ENCODE measurements at regions not wholly inside any gene's neighbourhood (a gene's known extent, or its start where the extent isn't known, plus 50 kb on each side); places are given as distances from the start of the nearest gene placed in this dataset.
"Not testable (repeated sequence)": the region's sequence is repeated elsewhere in the genome, so short reads cannot be mapped to it uniquely, and the experiment has no call there.

DNA sequence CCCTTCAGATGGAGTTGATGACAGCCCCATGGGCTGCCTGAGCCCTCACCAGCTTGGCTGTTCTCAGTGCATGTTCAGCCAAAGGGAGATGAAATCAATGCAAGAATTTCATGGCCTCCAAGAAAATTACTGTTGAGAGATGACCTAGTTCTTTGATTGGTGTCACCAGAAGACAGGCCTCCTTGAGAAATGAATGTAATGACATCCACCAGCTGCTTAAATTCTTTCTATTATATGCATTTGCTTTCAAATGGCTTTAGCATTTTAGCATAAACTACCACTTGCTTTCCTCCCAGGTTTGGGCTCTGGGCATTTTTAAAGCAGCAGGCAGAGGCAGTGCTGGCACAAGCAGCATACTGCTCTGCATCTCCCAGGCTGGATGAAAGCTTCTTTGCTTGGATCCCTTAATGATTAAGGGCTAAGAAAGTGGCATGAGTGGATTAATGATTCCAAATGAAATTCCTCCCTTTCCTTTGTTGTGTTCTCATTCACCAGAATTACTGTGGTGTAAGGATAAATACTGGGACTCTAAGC, 278.4 kb downstream of the ZNF326 start:
- intact Hi-C loops (cut with DNase I) = no loop called here
- no peak for DNase-seq

DNA sequence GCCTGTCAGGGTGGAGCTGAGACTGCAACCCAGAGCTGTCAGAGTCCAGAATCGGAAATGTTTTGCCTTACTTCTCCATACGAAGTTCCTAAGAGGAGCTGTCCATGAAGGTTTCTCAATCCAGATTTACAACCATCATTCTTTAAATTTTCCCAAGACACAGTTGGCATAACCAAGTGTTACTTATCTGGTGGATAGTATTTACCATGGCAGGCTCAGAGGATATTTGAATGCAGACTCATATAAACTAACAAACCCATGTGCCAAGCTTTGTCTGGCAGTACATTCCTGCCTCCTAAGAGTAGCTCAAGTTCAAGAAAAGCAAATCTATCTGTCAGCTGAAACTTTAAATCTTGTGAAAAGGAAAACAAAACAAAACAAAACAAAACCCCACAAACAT, 267.9 kb downstream of the ZNF326 start:
- DNase-seq = no peak
- intact Hi-C loops (cut with DNase I) = no loop called here

DNA sequence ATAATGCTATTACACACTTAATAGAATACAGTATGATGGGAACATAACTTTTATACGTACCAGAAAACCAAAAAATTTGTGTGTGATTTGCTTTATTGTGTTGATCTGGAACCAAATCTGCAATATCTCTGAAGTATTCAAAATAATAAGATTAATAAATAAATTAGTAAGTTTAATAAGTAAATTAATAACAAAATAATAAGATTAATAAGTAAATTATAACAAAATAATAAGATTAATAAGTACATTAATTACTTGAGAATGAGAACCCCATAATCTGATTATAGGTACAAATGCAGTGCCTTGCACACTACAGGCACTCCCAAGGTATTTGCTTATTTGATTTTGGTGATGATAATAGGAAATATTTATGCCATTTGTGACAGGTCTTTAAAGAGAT, 267.4 kb downstream of the ZNF326 start:
- DNase-seq = no peak
- intact Hi-C loops (cut with DNase I) = no loop called here

DNA sequence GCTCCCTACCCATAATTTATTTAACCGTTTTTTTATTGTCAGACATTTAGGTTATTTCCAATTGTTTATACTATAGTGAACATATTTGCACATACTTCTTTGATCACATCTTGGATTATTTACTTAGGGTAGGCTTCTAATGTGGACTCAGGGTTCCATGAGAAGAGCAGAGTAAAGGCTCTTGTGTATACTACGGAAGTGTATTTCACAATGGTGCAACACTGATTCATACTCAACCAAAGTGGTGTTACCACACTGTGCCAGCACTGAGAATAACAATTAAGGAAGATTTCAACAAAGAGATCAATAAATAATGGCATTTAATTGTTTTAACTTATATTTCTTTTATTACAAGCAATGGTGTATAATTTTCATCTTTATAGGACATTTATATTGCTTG, 251.2 kb downstream of the ZNF326 start:
- intact Hi-C loops (cut with DNase I) = no loop called here
- DNase-seq = no peak

DNA sequence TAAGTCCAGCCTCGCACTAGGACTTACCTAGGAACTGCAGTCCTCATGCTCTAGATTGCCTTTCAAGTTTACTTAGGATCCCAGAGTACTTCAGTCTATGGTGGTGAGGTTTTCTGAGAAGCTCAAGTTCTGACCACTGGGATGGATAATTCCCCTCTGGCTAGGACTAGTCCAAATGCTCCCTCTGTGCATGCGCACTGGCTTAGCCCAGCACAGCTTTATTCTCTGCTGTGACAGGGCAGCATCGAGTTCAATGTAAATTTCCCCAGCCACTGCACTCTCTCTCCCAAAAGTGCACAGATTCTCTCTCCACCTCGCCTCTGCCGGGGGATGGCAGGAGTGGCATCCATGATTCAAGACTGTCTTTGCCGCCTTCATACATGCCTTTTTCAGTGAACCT, 241.6 kb downstream of the ZNF326 start:
- intact Hi-C loops (cut with DNase I) = no loop called here
- DNase-seq = no peak

DNA sequence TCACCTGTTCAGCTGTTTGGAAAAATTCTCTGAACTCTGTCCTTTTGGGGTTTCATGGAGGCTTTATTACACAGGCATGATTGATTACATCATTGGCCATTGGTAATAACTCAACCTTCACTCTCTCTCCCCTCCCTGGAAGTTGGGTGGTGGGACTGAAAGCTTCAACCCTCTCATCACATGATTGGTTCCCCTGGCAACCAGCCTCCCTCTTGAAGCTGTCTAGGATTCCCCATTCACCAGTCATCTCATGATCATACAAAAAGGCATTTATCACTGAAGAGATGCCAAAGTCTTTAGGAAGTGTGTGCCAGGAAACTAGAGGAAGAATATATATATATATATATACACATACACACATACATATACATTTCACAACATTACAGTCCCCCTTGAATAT, 228.5 kb downstream of the ZNF326 start:
- no peak for DNase-seq
- intact Hi-C loops (cut with DNase I) = no loop called here

DNA sequence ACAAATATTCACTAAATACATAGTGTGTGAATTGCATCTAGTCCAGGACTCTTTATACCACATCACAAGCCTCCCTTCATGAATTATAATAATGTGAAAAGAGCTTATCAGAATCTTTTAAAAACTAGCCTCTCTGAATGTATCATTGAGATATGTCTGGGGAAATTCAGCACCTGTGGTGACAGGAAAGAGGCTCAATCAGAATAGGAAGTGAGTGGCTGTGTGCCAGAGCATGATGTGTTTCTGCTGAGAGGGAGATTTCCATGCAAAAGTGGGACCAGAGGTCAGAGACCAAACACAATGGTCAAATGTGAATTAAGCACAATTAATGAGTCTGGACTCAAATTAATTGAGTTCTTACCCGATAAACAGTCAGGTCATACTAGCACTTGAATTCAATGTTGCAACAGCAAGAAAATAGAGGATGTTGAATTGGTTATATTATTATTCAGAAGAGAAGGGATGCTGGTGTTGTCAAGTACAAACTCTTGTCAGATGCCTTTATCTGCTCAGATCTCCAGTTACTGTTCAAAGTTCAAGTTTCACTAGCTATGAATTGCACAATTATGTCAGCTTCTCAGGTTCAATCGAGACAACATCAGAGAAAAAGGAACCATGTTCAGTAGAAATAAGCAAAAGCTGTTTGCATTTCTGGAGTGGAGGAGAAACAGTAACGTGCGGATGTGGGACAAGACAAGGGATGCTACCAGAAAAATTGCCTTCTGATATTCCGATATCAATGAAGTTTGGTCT, 226.2 kb downstream of the ZNF326 start:
- intact Hi-C loops (cut with DNase I) = no loop called here
- DNase-seq = no peak

DNA sequence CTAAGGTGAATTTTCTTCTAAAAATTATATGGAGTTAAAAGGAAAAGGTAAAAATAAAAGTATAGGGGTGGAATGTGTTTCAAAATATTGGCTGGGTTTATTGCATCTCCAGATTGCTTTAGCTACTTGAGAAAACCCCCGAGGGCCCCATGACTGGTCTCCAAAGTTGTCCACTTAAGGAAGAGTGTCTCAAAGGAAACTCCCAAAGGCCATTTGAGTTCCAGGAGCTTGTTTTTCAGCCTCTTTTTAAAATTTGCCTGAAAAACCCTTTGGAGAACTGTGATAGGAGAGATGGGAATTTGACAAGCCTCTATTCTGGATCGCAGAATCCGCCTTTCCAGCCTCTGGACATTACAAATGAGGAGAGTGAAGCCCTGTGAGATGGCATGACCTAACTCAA, 225.6 kb downstream of the ZNF326 start:
- intact Hi-C loops (cut with DNase I) = no loop called here

DNA sequence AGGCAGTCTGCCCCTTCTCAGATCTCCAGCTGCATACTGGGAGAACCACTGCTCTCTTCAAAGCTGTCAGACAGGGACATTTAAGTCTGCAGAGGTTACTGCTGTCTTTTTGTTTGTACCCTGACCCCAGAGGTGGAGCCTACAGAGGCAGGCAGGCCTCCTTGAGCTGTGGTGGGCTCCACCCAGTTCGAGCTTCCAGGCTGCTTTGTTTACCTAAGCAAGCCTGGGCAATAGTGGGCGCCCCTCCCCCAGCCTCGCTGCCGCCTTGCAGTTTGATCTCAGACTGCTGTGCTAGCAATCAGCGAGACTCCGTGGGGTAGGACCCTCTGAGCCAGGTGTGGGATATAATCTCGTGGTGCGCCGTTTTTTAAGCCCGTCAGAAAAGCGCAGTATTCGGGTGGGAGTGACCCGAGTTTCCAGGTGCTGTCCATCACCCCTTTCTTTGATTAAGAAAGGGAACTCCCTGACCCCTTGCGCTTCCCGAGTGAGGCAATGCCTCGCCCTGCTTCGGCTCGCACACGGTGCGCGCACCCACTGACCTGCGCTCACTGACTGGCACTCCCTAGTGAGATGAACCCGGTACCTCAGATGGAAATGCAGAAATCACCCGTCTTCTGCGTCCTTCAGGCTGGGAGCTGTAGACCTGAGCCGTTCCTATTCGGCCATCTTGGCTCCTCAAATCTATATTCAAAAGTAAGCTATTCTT, 224.4 kb downstream of the ZNF326 start:
- intact Hi-C loops (cut with DNase I); DNase-seq: not testable (repeated sequence)

More for the DNA sequence above, 225.6 kb downstream of the ZNF326 start:
- no peak for DNase-seq

DNA sequence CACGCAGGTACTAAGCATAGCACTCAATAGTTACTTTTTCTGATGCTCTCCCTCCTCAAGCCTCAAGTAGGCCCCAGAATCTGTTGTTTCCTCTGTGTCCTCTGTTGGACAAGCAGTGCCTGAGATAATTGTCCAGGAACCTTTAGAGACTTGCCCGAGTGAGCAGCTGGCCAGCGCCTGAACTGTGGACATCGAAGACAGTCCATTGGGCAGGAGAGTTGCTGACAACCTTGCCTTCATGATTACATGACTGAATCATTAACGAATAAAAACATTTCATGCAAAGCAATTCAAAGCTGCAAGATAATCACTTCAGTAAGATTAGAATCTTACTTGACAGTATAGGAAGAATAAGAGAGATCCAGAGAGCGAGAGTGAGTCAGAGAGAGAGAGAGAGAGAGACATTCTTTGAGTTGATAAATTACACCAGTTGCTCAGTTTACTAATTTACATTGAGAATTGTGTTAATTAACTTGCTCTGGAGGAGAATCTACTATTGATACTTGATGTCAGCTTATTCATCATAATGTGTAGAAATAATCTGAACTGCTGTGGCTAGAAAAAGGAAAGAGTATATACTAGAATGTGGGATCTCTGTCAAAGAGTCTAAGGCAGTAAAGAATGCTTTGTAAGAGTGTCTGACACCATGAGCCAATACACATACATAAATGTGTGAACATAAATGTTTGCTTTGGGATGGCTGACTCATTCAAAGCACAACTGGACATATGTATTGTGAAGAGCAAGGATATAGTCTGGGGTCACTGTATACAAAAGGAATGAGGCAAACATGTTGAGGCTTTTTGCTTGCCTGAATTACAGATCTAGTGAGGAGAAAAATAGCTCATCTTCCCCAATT, 216.0 kb downstream of the ZNF326 start:
- intact Hi-C loops (cut with DNase I) = no loop called here
- DNase-seq = no peak

DNA sequence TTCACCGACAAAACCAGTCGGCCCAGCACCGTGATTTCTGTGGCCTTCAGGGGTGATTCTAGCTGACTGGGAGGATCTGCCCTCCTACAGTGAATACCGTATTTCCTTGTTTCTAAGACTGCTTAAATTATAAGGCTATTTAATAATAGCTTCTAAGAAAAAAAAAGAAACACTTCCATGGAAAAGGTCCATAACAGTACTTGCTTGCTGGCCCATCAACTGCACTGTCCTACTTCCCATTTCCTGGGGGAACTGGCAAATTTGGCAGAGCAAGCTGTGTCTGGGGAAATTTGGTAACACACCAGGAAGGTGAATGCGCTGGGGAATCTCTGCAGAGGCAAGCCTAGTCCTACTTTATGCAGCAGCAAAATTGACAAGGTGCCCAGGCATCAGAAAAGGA, 214.0 kb downstream of the ZNF326 start:
- intact Hi-C loops (cut with DNase I) = no loop called here
- DNase-seq = no peak

DNA sequence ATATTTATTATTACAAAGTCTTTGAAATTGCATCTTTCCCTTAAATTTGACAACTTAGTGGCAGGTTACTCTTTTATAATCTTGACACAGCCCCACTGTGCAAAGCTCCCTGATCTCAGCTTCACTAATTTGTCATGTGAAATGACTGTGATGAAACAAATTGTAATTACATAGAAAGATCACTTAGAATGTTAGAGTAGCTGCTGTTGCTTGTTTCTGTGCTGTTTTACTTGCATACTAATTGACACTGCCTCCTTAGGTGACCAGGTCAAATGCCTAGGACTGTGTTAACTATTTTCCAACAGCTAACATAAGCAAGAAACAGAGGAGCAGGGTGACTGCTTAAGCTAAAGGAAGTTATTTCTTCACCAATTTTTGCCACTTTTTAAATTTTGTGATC, 211.3 kb downstream of the ZNF326 start:
- DNase-seq = no peak
- intact Hi-C loops (cut with DNase I) = no loop called here

DNA sequence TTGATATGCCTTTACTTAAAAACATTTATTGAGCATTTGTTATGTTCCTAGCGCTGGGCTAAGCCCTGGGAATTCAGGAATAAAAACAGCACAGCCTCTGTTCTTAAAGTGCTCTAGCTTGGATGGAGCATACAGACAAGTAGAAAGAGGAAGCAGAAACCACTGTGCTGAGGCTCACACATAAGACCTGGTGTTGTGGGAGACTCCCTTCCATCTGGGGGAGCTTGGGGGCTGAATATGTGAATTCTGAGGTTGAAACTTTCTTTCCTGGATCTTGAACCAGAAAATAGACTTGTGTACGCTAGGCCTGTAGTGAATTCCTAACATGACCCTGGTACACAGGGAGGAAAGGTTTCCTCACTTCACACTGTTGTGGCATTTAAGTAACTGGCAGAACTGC, 209.9 kb downstream of the ZNF326 start:
- intact Hi-C loops (cut with DNase I) = no loop called here
- no peak for DNase-seq

DNA sequence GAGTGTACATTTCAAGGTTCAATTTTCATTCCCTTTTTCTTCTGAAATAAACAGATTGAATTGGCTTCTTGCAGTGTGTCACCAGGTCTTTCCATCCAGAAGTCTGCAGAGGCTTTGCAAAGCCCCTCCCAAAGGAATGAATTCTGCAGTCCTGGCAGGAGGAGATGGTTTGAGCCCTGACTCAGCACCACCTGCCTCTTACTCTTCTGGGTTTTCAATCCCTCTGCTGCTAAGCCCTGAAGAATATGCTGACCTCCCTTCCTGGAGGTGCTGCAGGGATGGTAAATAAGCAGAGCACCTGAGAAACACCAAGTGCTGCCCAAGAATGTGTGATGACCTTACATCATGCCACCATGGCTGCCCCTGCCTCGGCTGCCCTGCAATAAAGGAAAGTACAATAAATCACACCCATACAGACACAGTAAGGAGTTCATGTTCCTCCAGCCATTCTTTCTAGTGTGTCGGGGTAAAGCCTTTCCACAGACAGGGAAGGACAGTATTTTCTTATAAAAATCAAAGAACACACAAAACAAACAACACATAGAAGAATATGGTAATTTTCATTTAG, 209.2 kb downstream of the ZNF326 start:
- DNase-seq = no peak
- intact Hi-C loops (cut with DNase I) = no loop called here

DNA sequence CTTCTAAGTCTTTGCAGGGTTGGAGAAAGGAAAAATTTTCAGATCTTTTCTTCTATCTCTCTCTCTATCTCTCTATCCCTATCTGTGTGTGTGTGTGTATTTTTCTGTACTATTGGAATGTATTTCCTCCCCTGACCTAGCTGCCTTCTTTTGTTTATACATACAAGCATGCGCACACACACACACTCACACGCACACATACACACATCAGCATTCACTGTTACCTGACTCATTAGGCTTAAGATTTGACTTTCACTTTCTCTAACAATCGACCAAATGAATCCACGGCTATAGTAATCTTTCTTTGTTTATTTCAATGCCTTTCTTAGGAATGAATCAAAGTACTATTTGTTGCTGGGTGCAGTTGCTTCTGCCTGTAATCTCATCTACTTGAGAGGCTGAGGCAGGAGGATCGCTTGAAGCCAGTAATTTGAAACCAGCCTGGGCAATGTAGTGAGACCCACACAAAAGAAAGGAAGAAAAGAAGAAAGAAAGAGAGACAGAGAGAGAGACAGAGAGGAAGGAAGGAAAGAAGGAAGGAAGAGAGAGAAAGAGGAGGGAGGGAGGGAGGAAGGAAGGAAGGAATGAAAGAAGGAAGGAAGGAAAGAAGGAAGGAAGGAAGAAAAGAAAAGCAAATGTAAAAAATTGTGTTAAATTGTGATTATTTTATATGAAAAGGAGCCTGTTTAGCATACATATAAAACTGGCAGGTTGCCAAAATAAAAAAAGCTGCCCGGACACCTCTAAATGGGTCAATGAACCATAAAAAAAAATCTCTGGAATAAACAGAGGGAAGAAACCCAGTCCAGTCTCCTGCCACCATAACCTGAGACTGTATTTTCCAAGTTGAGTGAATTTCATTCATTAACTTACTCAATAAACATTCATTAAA, 206.8 kb downstream of the ZNF326 start:
- intact Hi-C loops (cut with DNase I) = no loop called here
- DNase-seq = no peak

DNA sequence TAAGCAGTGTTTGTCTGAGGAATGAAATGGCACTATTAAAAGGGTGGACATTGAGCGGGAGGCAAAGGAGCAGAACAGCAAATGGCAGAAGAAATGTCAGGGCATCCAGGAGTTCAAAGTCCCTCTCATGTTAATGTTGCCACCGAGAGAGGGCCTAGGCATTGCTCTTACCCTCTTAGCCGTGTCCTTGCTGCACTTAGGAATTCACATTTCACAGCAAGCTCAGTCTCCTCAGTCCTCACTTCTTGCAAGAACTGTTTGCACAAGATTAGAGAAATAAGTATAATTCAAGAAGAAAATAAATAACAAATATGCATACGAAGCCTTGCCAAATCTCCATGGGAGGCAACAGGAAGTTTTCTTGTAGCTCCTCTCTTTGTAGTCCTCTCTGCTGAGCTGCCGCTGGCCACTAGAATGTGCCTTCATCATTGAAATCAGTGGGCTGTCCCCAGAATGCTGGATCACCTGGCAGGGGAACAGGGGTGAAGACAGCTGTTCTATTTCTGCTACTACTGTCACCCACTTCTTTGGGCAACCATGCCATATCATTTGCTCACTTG, 205.8 kb downstream of the ZNF326 start:
- intact Hi-C loops (cut with DNase I) = no loop called here
- DNase-seq = no peak

DNA sequence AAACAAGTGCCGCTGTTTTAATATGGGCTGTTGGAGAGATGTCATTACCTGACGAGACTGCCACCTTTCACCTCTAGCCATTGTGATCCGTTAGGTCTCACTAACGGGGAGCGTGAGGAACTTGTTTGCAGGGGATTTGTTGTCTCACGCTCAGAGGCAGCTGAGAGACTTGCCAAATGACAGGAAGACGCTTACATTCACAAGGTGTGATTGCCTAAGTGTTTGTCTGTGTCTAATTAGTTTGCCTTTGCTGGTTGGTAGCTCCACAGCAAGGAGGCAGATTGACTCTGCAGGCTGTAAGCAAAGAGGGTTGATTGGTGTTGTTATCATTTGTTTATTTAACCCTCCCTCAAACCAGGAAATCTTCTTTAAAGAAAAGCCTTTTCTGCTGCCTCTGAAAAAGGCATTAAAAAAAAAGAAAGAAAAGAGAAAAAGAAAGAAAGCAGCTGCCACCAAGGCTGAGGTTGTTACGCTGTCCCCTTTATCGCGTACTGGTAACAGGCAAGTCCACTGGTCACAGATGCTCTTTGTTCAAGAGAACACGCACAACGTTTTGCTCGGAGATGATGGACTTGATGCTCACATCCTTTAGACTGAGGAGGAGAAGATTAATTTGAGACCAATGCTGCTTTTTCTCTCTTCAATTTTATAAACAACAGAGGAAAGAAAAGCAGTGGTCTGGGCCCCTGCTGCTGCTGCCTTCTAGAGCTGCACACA, 203.9 kb downstream of the ZNF326 start:
- no peak for DNase-seq
- intact Hi-C loops (cut with DNase I) = no loop called here

DNA sequence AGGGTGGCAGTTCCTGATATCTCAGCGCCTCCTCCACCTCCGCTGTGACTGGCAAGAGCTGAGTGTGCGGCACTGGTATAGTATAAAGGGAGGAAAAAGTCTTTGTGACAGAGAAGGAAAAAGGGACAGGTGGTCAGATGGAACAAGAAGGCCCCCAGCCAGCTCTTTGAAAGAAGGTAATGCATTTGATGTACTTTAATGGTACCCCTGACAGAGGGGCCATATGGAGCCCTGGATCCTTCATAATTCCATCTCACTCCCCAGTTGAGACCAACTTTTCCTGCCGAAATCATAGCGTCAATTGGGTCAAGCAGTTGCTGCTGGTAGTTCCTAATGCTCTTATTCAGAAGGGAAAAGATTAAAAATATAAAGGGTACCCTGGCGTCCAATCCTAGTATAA, 198.2 kb downstream of the ZNF326 start:
- intact Hi-C loops (cut with DNase I) = no loop called here
- no peak for DNase-seq

Measured in head of caudate nucleus (tissue), 42 donors.